A549 (cell line): ENCODE measurements at regions not wholly inside any gene's neighbourhood (a gene's known extent, or its start where the extent isn't known, plus 50 kb on each side); places are given as distances from the start of the nearest gene placed in this dataset.

Source experiments
- CTCF ChIP-seq: fragments of >200 bp; sonication (Bioruptor Twin); formaldehyde crosslinking; IDR thresholded peaks from 3 replicates; pipeline ENCODE4 v1.5.1; 2016
- E2F6 ChIP-seq: IDR thresholded peaks from 2 replicates; pipeline ENCODE4 v1.6.1; 2012; ENCODE audit warnings: low read depth, borderline replicate concordance
- EHMT2 ChIP-seq: fragments of 200-600 bp; sonication (generic); IDR thresholded peaks from 2 replicates; pipeline ENCODE4 v1.6.1; 2016; ENCODE audit warnings: antibody characterized with exemption, low read depth, mild to moderate bottlenecking, moderate library complexity
- JUN ChIP-seq, 2 experiments: fragments of >200 bp; sonication (Bioruptor Twin); formaldehyde crosslinking; IDR thresholded peaks; 2 replicates in 1 of 2; 3 replicates in 1 of 2; pipeline ENCODE4 v1.6.1; 2016 to 2017
- KDM5A ChIP-seq: fragments of 200-600 bp; sonication (generic); IDR thresholded peaks from 2 replicates; pipeline ENCODE4 v1.6.1; 2016; ENCODE audit warnings: antibody characterized with exemption, mild to moderate bottlenecking
- MAFK ChIP-seq: fragments of 450-650 bp; IDR thresholded peaks from 2 replicates; pipeline ENCODE4 v1.6.1; 2014; ENCODE audit not compliant: partially characterized antibody
- NFE2L2 ChIP-seq: fragments of 150-350 bp; conservative IDR thresholded peaks from 2 replicates; pipeline ENCODE4 v1.6.1; 2014; ENCODE audit warnings: low read length
- POLR2A ChIP-seq: IDR thresholded peaks from 2 replicates; pipeline ENCODE4 v1.6.1; 2012; ENCODE audit warnings: mild to moderate bottlenecking, low read length
- RAD21 ChIP-seq, 2 experiments: fragments of >200 bp in 1 of 2; sonication (Bioruptor Twin) in 1 of 2; formaldehyde crosslinking in 1 of 2; IDR thresholded peaks in 1 of 2; conservative IDR thresholded peaks in 1 of 2; 2 replicates in 1 of 2; 3 replicates in 1 of 2; pipeline ENCODE4 v1.6.1; 2012 to 2018; ENCODE audit warnings: inconsistent platforms in 1 of 2
- RARB ChIP-seq: fragments of 250-450 bp; sonication (Bioruptor Pico); IDR thresholded peaks from 2 replicates; pipeline ENCODE4 v1.8.0; 2021; ENCODE audit warnings: mild to moderate bottlenecking, moderate library complexity
- SMC3 ChIP-seq: fragments of >200 bp; sonication (Bioruptor Twin); formaldehyde crosslinking; IDR thresholded peaks from 3 replicates; pipeline ENCODE4 v1.6.1; 2018; ENCODE audit warnings: inconsistent platforms
- USF2 ChIP-seq: fragments of 450-650 bp; IDR thresholded peaks from 2 replicates; pipeline ENCODE4 v1.6.1; 2014; ENCODE audit warnings: antibody characterized with exemption
- ZC3H11A ChIP-seq: fragments of 450-650 bp; IDR thresholded peaks from 2 replicates; pipeline ENCODE4 v1.6.1; 2014; ENCODE audit warnings: antibody characterized with exemption, mild to moderate bottlenecking

- TF ChIP-seq KDM5A (no peak), JUN (IDR thresholded peaks at IDR 0.05) (no peak), CTCF (no peak), NFE2L2 (no peak), RAD21 (conservative IDR thresholded peaks at IDR 0.05 in 1 of 2, IDR thresholded peaks at IDR 0.05 in 1 of 2) (no peak), EHMT2 (no peak), POLR2A (no peak), ZC3H11A (no peak), MAFK (no peak), SMC3 (no peak), RARB (no peak), E2F6 (no peak), USF2 (no peak)
These were observed 84.3 kb upstream of the KDM7A start for GRCh38 chr7:140261105-140261486.
